Fibroblast of lung (primary cell): ENCODE measurements at regions not wholly inside any gene's neighbourhood (a gene's known extent, or its start where the extent isn't known, plus 50 kb on each side); places are given as distances from the start of the nearest gene placed in this dataset.

Source experiments
- DNase-seq, 2 donors: peaks; one replicate each; pipeline versions ENCODE4 v3.0.0 to v3.0.0-alpha.2; 2010; ENCODE audit warnings: low read depth in 2 of 2
- H2AFZ ChIP-seq: 2 replicates; pipeline ENCODE4 v1.5.1; 2012; ENCODE audit warnings: low read length, control low read depth, inconsistent platforms
- H3K27ac ChIP-seq: 2 replicates; pipeline ENCODE4 v1.5.1; 2011; ENCODE audit warnings: low read length, control low read depth; ENCODE audit not compliant: insufficient read depth
- H3K27me3 ChIP-seq: 2 replicates; pipeline ENCODE4 v1.5.1; 2011; ENCODE audit warnings: mild to moderate bottlenecking, low read length; ENCODE audit not compliant: control insufficient read depth, insufficient read depth
- H3K36me3 ChIP-seq: 2 replicates; pipeline ENCODE4 v1.5.1; 2011; ENCODE audit warnings: low read length; ENCODE audit not compliant: control insufficient read depth, insufficient read depth
- H3K4me1 ChIP-seq: 2 replicates; pipeline ENCODE4 v1.5.1; 2011; ENCODE audit warnings: low read length; ENCODE audit not compliant: control insufficient read depth, insufficient read depth; ENCODE audit errors: extremely low read depth
- H3K4me2 ChIP-seq: 2 replicates; pipeline ENCODE4 v1.5.1; 2011; ENCODE audit warnings: low read length, control low read depth; ENCODE audit not compliant: insufficient read depth; ENCODE audit errors: extremely low read depth
- H3K4me3 ChIP-seq, 4 experiments: fragments of 200-600 bp in 1 of 4; sonication (generic) in 1 of 4; replicated peaks in 1 of 4; 2 replicates each; pipeline ENCODE4 v1.5.1; 2011 to 2016; ENCODE audit warnings: low read length in 4 of 4, low read depth in 3 of 4, mild to moderate bottlenecking in 3 of 4, control low read depth in 2 of 4, inconsistent platforms in 1 of 4, mixed read lengths in 1 of 4; ENCODE audit not compliant: insufficient read depth in 1 of 4; ENCODE audit errors: control extremely low read depth in 1 of 4
- H3K79me2 ChIP-seq: 2 replicates; pipeline ENCODE4 v1.5.1; 2012; ENCODE audit warnings: mild to moderate bottlenecking, low read length, inconsistent platforms; ENCODE audit not compliant: control insufficient read depth, insufficient read depth
- H3K9ac ChIP-seq: 2 replicates; pipeline ENCODE4 v1.5.1; 2011; ENCODE audit warnings: mild to moderate bottlenecking, low read length, control low read depth; ENCODE audit not compliant: insufficient read depth
- H3K9me3 ChIP-seq: 2 replicates; pipeline ENCODE4 v1.5.1; 2012; ENCODE audit warnings: low read depth, low read length; ENCODE audit not compliant: control insufficient read depth, insufficient read depth
- H4K20me1 ChIP-seq: 2 replicates; pipeline ENCODE4 v1.5.1; 2011; ENCODE audit warnings: low read length; ENCODE audit not compliant: control insufficient read depth, insufficient read depth; ENCODE audit errors: extremely low read depth
- CTCF ChIP-seq, 2 donors: IDR thresholded peaks in 1 of 2; conservative IDR thresholded peaks in 1 of 2; 1 replicate in 1 of 2; 2 replicates in 1 of 2; pipeline ENCODE4 v1.5.1; 2011 to 2012; ENCODE audit warnings: low read length in 2 of 2, control low read depth in 1 of 2, inconsistent platforms in 1 of 2, low read depth in 1 of 2, mild to moderate bottlenecking in 1 of 2
- EZH2 ChIP-seq: IDR thresholded peaks from 2 replicates; pipeline ENCODE4 v1.5.1; 2012; ENCODE audit warnings: low read length, control low read depth, mild to moderate bottlenecking; ENCODE audit errors: missing control alignments

GRCh38 chr10:131848296-131848695 lies 52.5 kb upstream of the PPP2R2D start:
- H3K4me2 ChIP-seq = no peak overlapping the region
- H3K27ac ChIP-seq = no peak overlapping the region
- no peaks in the 10 kb centered on the region for H3K79me2 ChIP-seq
- H3K9ac ChIP-seq = no peak overlapping the region
- no peaks in the 10 kb centered on the region for H3K4me1 ChIP-seq
- no peaks in the 10 kb centered on the region for H4K20me1 ChIP-seq
- H3K4me3 ChIP-seq = no peak overlapping the region
- no peak for TF ChIP-seq EZH2
- TF ChIP-seq CTCF (conservative IDR thresholded peaks at IDR 0.05 in 1 of 2, IDR thresholded peaks at IDR 0.05 in 1 of 2; ENCODE audit: low read depth in 1 of 2, low read length in 2 of 2) = no peak
- H3K9me3 ChIP-seq = no peaks in the 10 kb centered on the region
- H2AFZ ChIP-seq = no peak overlapping the region
- no peaks in the 10 kb centered on the region for H3K27me3 ChIP-seq
- DNase-seq = no peak
- H3K36me3 ChIP-seq = no peaks in the 10 kb centered on the region

- no peaks in the 10 kb centered on the region for H4K20me1 ChIP-seq
- H3K27me3 ChIP-seq = no peaks in the 10 kb centered on the region
- H3K4me1 ChIP-seq = no peaks in the 10 kb centered on the region
- no peak overlapping the region for H3K4me3 ChIP-seq
- no peak overlapping the region for H3K27ac ChIP-seq
- DNase-seq = no peak
- H3K9me3 ChIP-seq = no peaks in the 10 kb centered on the region
- H3K4me2 ChIP-seq = no peak overlapping the region
- H2AFZ ChIP-seq = no peak overlapping the region
- no peaks in the 10 kb centered on the region for H3K36me3 ChIP-seq
- TF ChIP-seq CTCF (conservative IDR thresholded peaks at IDR 0.05 in 1 of 2, IDR thresholded peaks at IDR 0.05 in 1 of 2; ENCODE audit: low read depth in 1 of 2, low read length in 2 of 2) = no peak
- no peak for TF ChIP-seq EZH2
- no peak overlapping the region for H3K9ac ChIP-seq
- no peaks in the 10 kb centered on the region for H3K79me2 ChIP-seq
These were observed 51.8 kb upstream of the PPP2R2D start for GRCh38 chr10:131848741-131849590.

GRCh38 chr10:131849591-131850382 lies 51.0 kb upstream of the PPP2R2D start:
- no peaks in the 10 kb centered on the region for H3K36me3 ChIP-seq

More at GRCh38 chr10:131849591-131850382, 51.0 kb upstream of the PPP2R2D start:
- Histone ChIP-seq H3K27me3 (no peaks in the 10 kb centered on the region), H3K4me1 (no peaks in the 10 kb centered on the region), H3K9ac (no peak overlapping the region), H3K79me2 (no peaks in the 10 kb centered on the region), H2AFZ (no peak overlapping the region), H3K4me3 (no peak overlapping the region), H3K4me2 (no peak overlapping the region), H3K9me3 (no peaks in the 10 kb centered on the region), H3K27ac (no peak overlapping the region), H4K20me1 (no peaks in the 10 kb centered on the region)
- no peak for DNase-seq
- TF ChIP-seq CTCF (conservative IDR thresholded peaks at IDR 0.05 in 1 of 2, IDR thresholded peaks at IDR 0.05 in 1 of 2; ENCODE audit: low read depth in 1 of 2, low read length in 2 of 2) (no peak), EZH2 (no peak)
